Vagina (tissue), 2 donors: ENCODE measurements at regions not wholly inside any gene's neighbourhood (a gene's known extent, or its start where the extent isn't known, plus 50 kb on each side); places are given as distances from the start of the nearest gene placed in this dataset.

ENCODE experiments used
- DNase-seq, 2 donors: peaks; one replicate each; pipeline ENCODE4 v3.0.0-alpha.2; 2017; ENCODE audit errors: extremely low spot score in 2 of 2
- H3K27ac ChIP-seq: fragments of 200-600 bp; sonication (generic); one replicate; pipeline ENCODE4 v1.5.1; 2019
- H3K27me3 ChIP-seq: fragments of 200-600 bp; sonication (generic); one replicate; pipeline ENCODE4 v1.5.1; 2019
- H3K36me3 ChIP-seq, 2 donors: fragments of 200-600 bp; sonication (generic); one replicate each; pipeline ENCODE4 v1.5.1; 2017 to 2019
- H3K4me1 ChIP-seq: fragments of 200-600 bp; sonication (generic); one replicate; pipeline ENCODE4 v1.5.1; 2019
- H3K4me3 ChIP-seq, 2 donors: fragments of 200-600 bp; sonication (generic); 1 replicate in 1 of 2; 2 replicates in 1 of 2; pipeline ENCODE4 v1.5.1; 2016 to 2019
- H3K9me3 ChIP-seq: fragments of 200-600 bp; sonication (generic); one replicate; pipeline ENCODE4 v1.5.1; 2019
- CTCF ChIP-seq, 3 experiments: fragments of 450-650 bp in 2 of 3; fragments of 200-600 bp in 1 of 3; sonication (generic) in 1 of 3; IDR thresholded peaks; one replicate each; pipeline ENCODE4 v1.5.1; 2017 to 2019; ENCODE audit warnings: antibody characterized with exemption in 3 of 3, mild to moderate bottlenecking in 2 of 3, moderate library complexity in 2 of 3
- POLR2A ChIP-seq, 2 donors: fragments of 450-650 bp; IDR thresholded peaks; one replicate each; pipeline ENCODE4 v1.6.1; 2017; ENCODE audit warnings: antibody characterized with exemption in 2 of 2, mild to moderate bottlenecking in 2 of 2, moderate library complexity in 2 of 2
- POLR2AphosphoS5 ChIP-seq, 2 donors: sonication (generic); formaldehyde crosslinking; IDR thresholded peaks; one replicate each; pipeline ENCODE4 v1.9.0; 2017; ENCODE audit warnings: antibody characterized with exemption in 2 of 2, mild to moderate bottlenecking in 2 of 2, low read depth in 1 of 2; ENCODE audit not compliant: insufficient read depth in 1 of 2
- intact Hi-C: fragments of 100-400 bp; cut with DNase I; formaldehyde crosslinking; loops from one replicate; pipeline ENCODE4 v1.15.1; 2023

- no peaks in the 10 kb centered on the region for H3K36me3 ChIP-seq
- no peak overlapping the region for H3K27ac ChIP-seq
- H3K9me3 ChIP-seq: no peaks in the 10 kb centered on the region
- no peaks in the 10 kb centered on the region for H3K27me3 ChIP-seq
- DNase-seq: no peak
- H3K4me1 ChIP-seq: no peaks in the 10 kb centered on the region
- intact Hi-C loops: no loop called here
- no peak for TF ChIP-seq POLR2AphosphoS5 (IDR thresholded peaks at IDR 0.05; ENCODE audit: insufficient read depth in 1 of 2, low read depth in 1 of 2)
- TF ChIP-seq POLR2A (IDR thresholded peaks at IDR 0.05): no peak
- no peak for TF ChIP-seq CTCF (IDR thresholded peaks at IDR 0.05)
- H3K4me3 ChIP-seq: no peak overlapping the region
Measured at GRCh38 chr7:19369182-19369581, 224.0 kb upstream of the FERD3L start.

GRCh38 chr7:19368491-19368925 is 223.3 kb upstream of the FERD3L start:
- Histone ChIP-seq H3K4me3 (no peak overlapping the region), H3K27ac (no peak overlapping the region), H3K36me3 (no peaks in the 10 kb centered on the region), H3K9me3 (no peaks in the 10 kb centered on the region), H3K4me1 (no peaks in the 10 kb centered on the region), H3K27me3 (no peaks in the 10 kb centered on the region)
- intact Hi-C loops: no loop called here
- TF ChIP-seq POLR2AphosphoS5 (IDR thresholded peaks at IDR 0.05; ENCODE audit: insufficient read depth in 1 of 2, low read depth in 1 of 2): no peak
- no peak for TF ChIP-seq CTCF (IDR thresholded peaks at IDR 0.05)
- TF ChIP-seq POLR2A (IDR thresholded peaks at IDR 0.05): no peak
- DNase-seq: no peak

GRCh38 chr7:19364950-19365349 is 219.7 kb upstream of the FERD3L start:
- Histone ChIP-seq H3K27ac (no peak overlapping the region), H3K9me3 (no peaks in the 10 kb centered on the region), H3K36me3 (no peaks in the 10 kb centered on the region), H3K27me3 (no peaks in the 10 kb centered on the region), H3K4me3 (no peak overlapping the region), H3K4me1 (no peaks in the 10 kb centered on the region)
- intact Hi-C loops: no loop called here
- TF ChIP-seq POLR2AphosphoS5 (IDR thresholded peaks at IDR 0.05; ENCODE audit: insufficient read depth in 1 of 2, low read depth in 1 of 2): no peak
- TF ChIP-seq CTCF (IDR thresholded peaks at IDR 0.05): no peak
- TF ChIP-seq POLR2A (IDR thresholded peaks at IDR 0.05): no peak
- no peak for DNase-seq

GRCh38 chr7:19362099-19362498 is 216.9 kb upstream of the FERD3L start:
- no peaks in the 10 kb centered on the region for H3K9me3 ChIP-seq
- H3K4me3 ChIP-seq: no peak overlapping the region
- intact Hi-C loops: no loop called here
- H3K27me3 ChIP-seq: no peaks in the 10 kb centered on the region
- no peaks in the 10 kb centered on the region for H3K4me1 ChIP-seq
- no peaks in the 10 kb centered on the region for H3K36me3 ChIP-seq
- H3K27ac ChIP-seq: no peak overlapping the region
- TF ChIP-seq CTCF (IDR thresholded peaks at IDR 0.05): no peak
- no peak for TF ChIP-seq POLR2AphosphoS5 (IDR thresholded peaks at IDR 0.05; ENCODE audit: insufficient read depth in 1 of 2, low read depth in 1 of 2)
- TF ChIP-seq POLR2A (IDR thresholded peaks at IDR 0.05): no peak
- DNase-seq: no peak

- intact Hi-C loops: no loop called here
- TF ChIP-seq POLR2AphosphoS5 (IDR thresholded peaks at IDR 0.05; ENCODE audit: insufficient read depth in 1 of 2, low read depth in 1 of 2): no peak
- TF ChIP-seq CTCF (IDR thresholded peaks at IDR 0.05): no peak
- TF ChIP-seq POLR2A (IDR thresholded peaks at IDR 0.05): no peak
- H3K4me1 ChIP-seq: no peaks in the 10 kb centered on the region
- no peaks in the 10 kb centered on the region for H3K9me3 ChIP-seq
- no peak overlapping the region for H3K4me3 ChIP-seq
- H3K27ac ChIP-seq: no peak overlapping the region
- H3K27me3 ChIP-seq: no peaks in the 10 kb centered on the region
- no peak for DNase-seq
- H3K36me3 ChIP-seq: no peaks in the 10 kb centered on the region
Measured at GRCh38 chr7:19353180-19353579, 208.0 kb upstream of the FERD3L start.
